D721Med (cell line): ENCODE measurements at regions not wholly inside any gene's neighbourhood (a gene's known extent, or its start where the extent isn't known, plus 50 kb on each side); places are given as distances from the start of the nearest gene placed in this dataset.

Experiments used
- DNase-seq: peaks from one replicate; pipeline ENCODE4 v3.0.0; 2011; ENCODE audit warnings: low spot score; ENCODE audit not compliant: insufficient read length
- FAIRE-seq: peaks from 2 replicates; lab custom pipeline; 2011; peaks lifted over from hg19 to GRCh38; lab: Jason Lieb, UNC
- TF ChIP-seq, protein P1 (sequence below): IDR thresholded peaks from 2 replicates; pipeline ENCODE4 v1.5.1; 2012; ENCODE audit warnings: mild to moderate bottlenecking, control low read depth; ENCODE audit not compliant: insufficient read depth; ENCODE audit errors: missing control alignments

- DNase-seq, result no peak
- FAIRE-seq, result no peak
- TF ChIP-seq, protein P1, sequence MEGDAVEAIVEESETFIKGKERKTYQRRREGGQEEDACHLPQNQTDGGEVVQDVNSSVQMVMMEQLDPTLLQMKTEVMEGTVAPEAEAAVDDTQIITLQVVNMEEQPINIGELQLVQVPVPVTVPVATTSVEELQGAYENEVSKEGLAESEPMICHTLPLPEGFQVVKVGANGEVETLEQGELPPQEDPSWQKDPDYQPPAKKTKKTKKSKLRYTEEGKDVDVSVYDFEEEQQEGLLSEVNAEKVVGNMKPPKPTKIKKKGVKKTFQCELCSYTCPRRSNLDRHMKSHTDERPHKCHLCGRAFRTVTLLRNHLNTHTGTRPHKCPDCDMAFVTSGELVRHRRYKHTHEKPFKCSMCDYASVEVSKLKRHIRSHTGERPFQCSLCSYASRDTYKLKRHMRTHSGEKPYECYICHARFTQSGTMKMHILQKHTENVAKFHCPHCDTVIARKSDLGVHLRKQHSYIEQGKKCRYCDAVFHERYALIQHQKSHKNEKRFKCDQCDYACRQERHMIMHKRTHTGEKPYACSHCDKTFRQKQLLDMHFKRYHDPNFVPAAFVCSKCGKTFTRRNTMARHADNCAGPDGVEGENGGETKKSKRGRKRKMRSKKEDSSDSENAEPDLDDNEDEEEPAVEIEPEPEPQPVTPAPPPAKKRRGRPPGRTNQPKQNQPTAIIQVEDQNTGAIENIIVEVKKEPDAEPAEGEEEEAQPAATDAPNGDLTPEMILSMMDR, result no peak
These were observed 130.9 kb downstream of the MAP3K7 start for GRCh38 chr6:90456001-90456400.

GRCh38 chr6:90454836-90455427 is 131.9 kb downstream of the MAP3K7 start:
- TF ChIP-seq, protein P1, result no peak
- DNase-seq (no peak), FAIRE-seq (no peak)

- no peak for DNase-seq
- TF ChIP-seq, protein P1, result no peak
- no peak for FAIRE-seq
These were observed 136.5 kb downstream of the MAP3K7 start for GRCh38 chr6:90450268-90450953.

- FAIRE-seq (no peak), DNase-seq (no peak)
- TF ChIP-seq, protein P1, result no peak
These were observed 137.6 kb downstream of the MAP3K7 start for GRCh38 chr6:90449311-90449710.

GRCh38 chr6:90448836-90449235 is 138.0 kb downstream of the MAP3K7 start:
- FAIRE-seq (no peak), DNase-seq (no peak)
- TF ChIP-seq, protein P1, result no peak

DNA sequence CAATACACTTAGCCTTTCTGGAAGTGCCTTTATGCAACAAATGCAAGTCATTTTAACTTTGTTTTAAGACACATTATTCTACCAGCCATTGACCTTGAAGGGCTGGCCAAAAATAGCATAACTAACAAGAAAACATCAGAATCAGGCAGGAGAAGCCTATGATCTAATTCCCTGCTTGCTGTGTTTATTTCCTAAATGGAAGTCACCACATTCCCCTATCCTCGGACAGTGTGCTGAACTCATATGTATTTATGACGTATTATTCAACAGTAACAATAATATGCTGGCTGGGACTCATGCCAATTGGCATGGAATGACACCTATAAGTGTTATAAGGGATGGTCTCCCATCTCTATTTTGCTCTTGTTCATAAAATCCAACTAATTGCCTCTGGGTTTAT is 140.7 kb downstream of the MAP3K7 start:
- TF ChIP-seq, protein P1, result no peak
- no peak for DNase-seq
- FAIRE-seq, result no peak

GRCh38 chr6:90445533-90446108 is 141.3 kb downstream of the MAP3K7 start:
- TF ChIP-seq, protein P1, result no peak
- DNase-seq (no peak), FAIRE-seq (no peak)
